ENCODE measurements at regions not wholly inside any gene's neighbourhood (a gene's known extent, or its start where the extent isn't known, plus 50 kb on each side); places are given as distances from the start of the nearest gene placed in this dataset.
"Not testable (repeated sequence)": the region's sequence is repeated elsewhere in the genome, so short reads cannot be mapped to it uniquely, and the experiment has no call there.

DNA sequence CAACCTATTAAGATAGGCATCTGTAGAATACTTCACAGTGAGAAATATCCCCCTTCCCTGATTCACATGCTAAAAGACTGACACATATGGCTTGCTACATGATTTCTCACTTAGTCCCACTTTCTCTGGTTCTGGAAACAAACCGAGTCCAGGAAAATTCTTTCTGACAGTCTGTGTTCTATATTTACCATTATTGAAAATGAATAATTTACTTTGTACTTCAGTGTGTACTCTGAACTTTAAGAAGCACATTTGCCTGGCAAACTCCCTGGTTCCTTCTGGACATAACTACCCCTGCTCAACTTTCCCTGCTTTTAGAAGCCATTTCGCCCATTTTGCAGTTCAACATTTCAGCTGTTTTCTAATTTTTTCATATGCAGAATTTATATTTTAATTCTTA is 53.6 kb downstream of the APCS start:
- DNase-seq = no peak

DNA sequence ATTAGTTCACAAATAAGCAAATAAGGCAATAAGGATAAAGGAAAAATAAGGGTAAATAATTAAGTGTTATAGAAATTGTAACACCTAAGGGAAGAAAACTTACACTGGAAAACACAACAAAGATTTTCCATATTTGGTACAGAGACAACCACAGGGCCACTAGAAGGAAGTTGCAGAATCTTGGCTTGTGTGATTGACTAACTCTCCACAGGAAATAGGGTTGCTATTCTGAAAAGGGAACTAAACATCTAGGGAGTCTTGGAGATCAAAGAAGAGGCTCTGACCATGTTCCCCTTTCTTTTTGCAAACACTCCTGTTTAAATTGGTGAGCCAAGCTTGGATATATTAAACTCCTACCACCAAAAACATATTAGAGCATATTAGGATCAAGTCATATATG is 59.1 kb downstream of the APCS start:
- peak; percentile 35 for DNase-seq

DNA sequence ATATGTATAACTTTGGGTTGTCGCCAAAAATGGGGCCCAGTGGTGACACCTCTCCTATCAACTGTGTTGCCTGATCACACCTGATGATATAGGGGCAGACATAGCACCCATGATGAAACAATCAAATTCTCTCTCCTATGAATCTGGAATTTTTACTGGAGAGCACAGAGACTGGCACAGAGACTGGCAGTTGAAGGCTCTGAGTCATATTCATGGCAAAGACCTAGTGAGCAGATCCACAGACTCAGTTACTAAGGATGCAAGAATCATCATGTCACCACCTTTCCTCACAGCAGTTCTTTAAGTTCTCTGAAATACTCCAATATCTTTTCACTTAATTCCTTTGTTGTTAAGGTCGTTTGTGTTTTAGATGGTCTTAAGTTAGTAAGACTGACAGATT is 60.0 kb downstream of the APCS start:
- DNase-seq = no peak

GRCh38 chr1:159652506-159652905 is 61.9 kb downstream of the CRP start:
- no peak for DNase-seq

GRCh38 chr1:159653201-159653600 is 61.2 kb downstream of the CRP start:
- no peak for DNase-seq

GRCh38 chr1:159657477-159657876 is 56.9 kb downstream of the CRP start:
- not testable (repeated sequence) for DNase-seq
